MM.1S (cell line): ENCODE measurements at regions not wholly inside any gene's neighbourhood (a gene's known extent, or its start where the extent isn't known, plus 50 kb on each side); places are given as distances from the start of the nearest gene placed in this dataset.

ENCODE experiments used
- DNase-seq: peaks from one replicate; pipeline ENCODE4 v3.0.0-alpha.2; 2015
- H2AFZ ChIP-seq: fragments of 300-600 bp; sonication (generic); 2 replicates; pipeline ENCODE4 v1.6.0; 2016; ENCODE audit warnings: antibody characterized with exemption, low read length
- H3F3A ChIP-seq: fragments of 300-600 bp; sonication (generic); 2 replicates; pipeline ENCODE4 v1.6.1; 2016; ENCODE audit warnings: mild to moderate bottlenecking, antibody characterized with exemption, low read length, moderate library complexity, mixed read lengths; ENCODE audit not compliant: insufficient read depth
- H3K27ac ChIP-seq: fragments of 300-600 bp; sonication (generic); 2 replicates; pipeline ENCODE4 v1.5.1; 2016; ENCODE audit warnings: mild to moderate bottlenecking, low read length
- H3K27me3 ChIP-seq: fragments of 300-600 bp; sonication (generic); replicated peaks from 2 replicates; pipeline ENCODE4 v1.6.0; 2016; ENCODE audit warnings: low read length; ENCODE audit not compliant: insufficient read depth
- H3K36me3 ChIP-seq: fragments of 300-600 bp; sonication (generic); replicated peaks from 2 replicates; pipeline ENCODE4 v1.6.1; 2016; ENCODE audit warnings: mild to moderate bottlenecking, low read length, mixed read lengths; ENCODE audit not compliant: insufficient read depth
- H3K4me1 ChIP-seq: fragments of 300-600 bp; sonication (generic); 2 replicates; pipeline ENCODE4 v1.6.1; 2016; ENCODE audit warnings: low read length, mixed read lengths
- H3K4me2 ChIP-seq: fragments of 300-600 bp; sonication (generic); 2 replicates; pipeline ENCODE4 v1.6.0; 2016; ENCODE audit warnings: low read depth, low read length
- H3K4me3 ChIP-seq: fragments of 300-600 bp; sonication (generic); 2 replicates; pipeline ENCODE4 v1.5.1; 2016; ENCODE audit warnings: low read length, mixed read lengths
- H3K79me2 ChIP-seq: fragments of 300-600 bp; sonication (generic); 2 replicates; pipeline ENCODE4 v1.6.1; 2016; ENCODE audit warnings: mixed run types, low read length, mixed read lengths
- H3K9ac ChIP-seq: fragments of 300-600 bp; sonication (generic); 2 replicates; pipeline ENCODE4 v1.6.1; 2016; ENCODE audit warnings: low read length, mixed read lengths
- H3K9me2 ChIP-seq: fragments of 300-600 bp; sonication (generic); replicated peaks from 2 replicates; pipeline ENCODE4 v1.6.1; 2016; ENCODE audit warnings: mild to moderate bottlenecking, low read length, mixed read lengths; ENCODE audit not compliant: insufficient read depth
- H3K9me3 ChIP-seq: fragments of 300-600 bp; sonication (generic); replicated peaks from 2 replicates; pipeline ENCODE4 v1.6.1; 2016; ENCODE audit warnings: mild to moderate bottlenecking, low read length, mixed read lengths; ENCODE audit not compliant: insufficient read depth
- H4K20me1 ChIP-seq: fragments of 300-600 bp; sonication (generic); 2 replicates; pipeline ENCODE4 v1.6.1; 2016; ENCODE audit warnings: mild to moderate bottlenecking, low read length, moderate library complexity, mixed read lengths; ENCODE audit not compliant: insufficient read depth
- CTCF ChIP-seq: fragments of 300-600 bp; sonication (generic); IDR thresholded peaks from 2 replicates; pipeline ENCODE4 v1.5.1; 2016; ENCODE audit warnings: antibody characterized with exemption, low read length, mixed read lengths
- EZH2 ChIP-seq: fragments of 300-600 bp; sonication (generic); optimal IDR thresholded peaks from 2 replicates; pipeline ENCODE3; 2017; ENCODE audit warnings: low read depth, mild to moderate bottlenecking, antibody characterized with exemption, low read length, mixed read lengths
- EZH2phosphoT487 ChIP-seq: fragments of 300-600 bp; sonication (generic); IDR thresholded peaks from 2 replicates; pipeline ENCODE4 v1.6.1; 2018; ENCODE audit warnings: antibody characterized with exemption, low read length

DNA sequence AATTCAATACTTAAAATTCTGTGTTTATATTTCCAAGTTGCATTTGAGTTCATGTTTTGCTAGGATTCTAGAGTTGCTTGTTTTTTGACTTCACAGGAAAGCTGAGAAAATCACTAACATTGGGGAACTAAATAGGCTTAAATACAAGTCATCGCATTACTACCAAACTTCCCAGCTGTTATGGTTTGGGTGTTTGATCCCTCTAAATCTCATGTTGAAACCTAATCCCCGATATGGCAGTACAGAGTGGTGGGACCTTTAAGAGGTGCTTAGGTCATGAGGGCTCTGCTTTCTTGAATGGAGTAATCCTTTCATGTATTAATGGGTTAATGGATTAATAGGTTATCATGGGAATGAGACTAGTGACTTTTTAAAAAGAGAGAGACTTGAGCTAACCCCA lies 77.2 kb upstream of the ARPP21 start:
- Histone ChIP-seq H3K9ac (no peak overlapping the region), H3K27ac (no peak overlapping the region), H3K36me3 (no peaks in the 10 kb centered on the region), H3K4me2 (no peak overlapping the region), H3K4me1 (no peaks in the 10 kb centered on the region), H3K27me3 (no peaks in the 10 kb centered on the region), H3F3A (no peaks in the 10 kb centered on the region), H3K9me3 (no peaks in the 10 kb centered on the region), H4K20me1 (no peaks in the 10 kb centered on the region), H3K9me2 (no peaks in the 10 kb centered on the region), H3K79me2 (no peaks in the 10 kb centered on the region), H3K4me3 (no peak overlapping the region), H2AFZ (no peak overlapping the region)
- no peak for DNase-seq
- TF ChIP-seq EZH2phosphoT487, result no peak
- TF ChIP-seq CTCF, result no peak
- TF ChIP-seq EZH2, result no peak

- H3K36me3 ChIP-seq, result no peaks in the 10 kb centered on the region
- H4K20me1 ChIP-seq, result no peaks in the 10 kb centered on the region
- H3F3A ChIP-seq, result no peaks in the 10 kb centered on the region
- no peaks in the 10 kb centered on the region for H3K9me3 ChIP-seq
- H3K4me1 ChIP-seq, result no peaks in the 10 kb centered on the region
- H3K79me2 ChIP-seq, result no peaks in the 10 kb centered on the region
- TF ChIP-seq CTCF (no peak), EZH2phosphoT487 (no peak), EZH2 (no peak)
- H3K27ac ChIP-seq, result no peak overlapping the region
- H3K4me2 ChIP-seq, result no peak overlapping the region
- no peaks in the 10 kb centered on the region for H3K9me2 ChIP-seq
- H3K27me3 ChIP-seq, result no peaks in the 10 kb centered on the region
- DNase-seq, result no peak
- H3K4me3 ChIP-seq, result no peak overlapping the region
- H2AFZ ChIP-seq, result no peak overlapping the region
- H3K9ac ChIP-seq, result no peak overlapping the region
Observed at GRCh38 chr3:35565048-35565447, 74.3 kb upstream of the ARPP21 start.
